NCI-H82 treated with DMSO at 0.1 percent for 48 hours (cell line): ENCODE measurements at regions not wholly inside any gene's neighbourhood (a gene's known extent, or its start where the extent isn't known, plus 50 kb on each side); places are given as distances from the start of the nearest gene placed in this dataset.
A peak's percentile ranks its signal among the peaks of the same experiment; 100 is the strongest.
"Not testable (repeated sequence)": the region's sequence is repeated elsewhere in the genome, so short reads cannot be mapped to it uniquely, and the experiment has no call there.

Experiments used
- DNase-seq: peaks from one replicate; lab custom pipeline; 2025; ENCODE audit not compliant: unreplicated experiment; lab: John Stamatoyannopoulos, UW

GRCh38 chrX:121283921-121284320 is 236.5 kb downstream of the GLUD2 start:
- DNase-seq: no peak

- DNase-seq: no peak
Measured at GRCh38 chrX:121298499-121298898, 251.1 kb downstream of the GLUD2 start.

GRCh38 chrX:121301356-121301755 is 253.9 kb downstream of the GLUD2 start:
- no peak for DNase-seq

GRCh38 chrX:121301822-121302221 is 254.4 kb downstream of the GLUD2 start:
- DNase-seq: no peak

GRCh38 chrX:121307449-121307848 is 260.0 kb downstream of the GLUD2 start:
- no peak for DNase-seq

- DNase-seq: peak; percentile 56
Measured at GRCh38 chrX:121308276-121308805, 260.9 kb downstream of the GLUD2 start.

- DNase-seq: no peak
Measured at GRCh38 chrX:121310820-121311219, 263.4 kb downstream of the GLUD2 start.

- DNase-seq: no peak
Measured at GRCh38 chrX:121320441-121320840, 273.0 kb downstream of the GLUD2 start.

GRCh38 chrX:121322159-121322558 is 274.7 kb downstream of the GLUD2 start:
- DNase-seq: no peak

- no peak for DNase-seq
Measured at GRCh38 chrX:121323337-121323736, 275.9 kb downstream of the GLUD2 start.

- DNase-seq: no peak
Measured at GRCh38 chrX:121333942-121334341, 286.5 kb downstream of the GLUD2 start.

- no peak for DNase-seq
Measured at GRCh38 chrX:121336831-121337421, 289.5 kb downstream of the GLUD2 start.

- DNase-seq: no peak
Measured at GRCh38 chrX:121337816-121338215, 290.4 kb downstream of the GLUD2 start.

- DNase-seq: no peak
Measured at GRCh38 chrX:121349263-121349662, 301.9 kb downstream of the GLUD2 start.

GRCh38 chrX:121356139-121356849 is 308.9 kb downstream of the GLUD2 start:
- DNase-seq: peak; percentile 89

GRCh38 chrX:121356850-121357171 is 309.4 kb downstream of the GLUD2 start:
- peak; percentile 11 for DNase-seq

GRCh38 chrX:121360280-121360679 is 312.9 kb downstream of the GLUD2 start:
- no peak for DNase-seq

GRCh38 chrX:121365572-121366161 is 318.3 kb downstream of the GLUD2 start:
- no peak for DNase-seq

GRCh38 chrX:121374471-121374870 is 327.1 kb downstream of the GLUD2 start:
- no peak for DNase-seq

GRCh38 chrX:121381915-121382314 is 334.5 kb downstream of the GLUD2 start:
- DNase-seq: not testable (repeated sequence)

- DNase-seq: no peak
Measured at GRCh38 chrX:121389976-121390714, 342.7 kb downstream of the GLUD2 start.

GRCh38 chrX:121405826-121406225 is 358.4 kb downstream of the GLUD2 start:
- no peak for DNase-seq
